Activated CD4-positive, alpha-beta T cell treated with anti-CD3 and anti-CD28 coated beads, Interleukin-2, Interleukin-6, amounts not matched to agents 100 ng/mL and 50 ng/mL, durations not matched to agents 16 hours and 8 hours (primary cell): ENCODE measurements at regions not wholly inside any gene's neighbourhood (a gene's known extent, or its start where the extent isn't known, plus 50 kb on each side); places are given as distances from the start of the nearest gene placed in this dataset.
"Not testable (repeated sequence)": the region's sequence is repeated elsewhere in the genome, so short reads cannot be mapped to it uniquely, and the experiment has no call there.

ENCODE experiments used
- DNase-seq: peaks from one replicate; pipeline ENCODE4 v3.0.0-alpha.2; 2020

DNA sequence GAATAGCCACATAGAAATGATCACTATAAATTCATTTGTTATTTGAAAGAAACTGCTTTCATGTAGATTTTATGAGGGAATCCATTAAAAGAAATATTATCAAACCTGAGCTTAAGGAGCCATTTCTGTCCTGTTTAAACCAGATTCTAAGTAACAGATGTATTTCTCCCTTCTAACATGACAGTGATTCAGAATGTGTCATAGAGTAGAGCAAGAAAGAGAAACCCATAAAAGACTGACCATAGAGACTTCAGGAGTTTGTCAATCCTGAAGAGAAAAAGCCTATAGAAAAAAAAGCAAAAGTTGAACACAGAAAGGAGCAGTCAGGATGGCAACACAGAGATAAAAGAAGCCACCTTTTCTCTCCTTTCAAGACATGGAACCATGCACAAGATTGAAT lies 390.6 kb downstream of the PRIM2 start:
- not testable (repeated sequence) for DNase-seq

DNA sequence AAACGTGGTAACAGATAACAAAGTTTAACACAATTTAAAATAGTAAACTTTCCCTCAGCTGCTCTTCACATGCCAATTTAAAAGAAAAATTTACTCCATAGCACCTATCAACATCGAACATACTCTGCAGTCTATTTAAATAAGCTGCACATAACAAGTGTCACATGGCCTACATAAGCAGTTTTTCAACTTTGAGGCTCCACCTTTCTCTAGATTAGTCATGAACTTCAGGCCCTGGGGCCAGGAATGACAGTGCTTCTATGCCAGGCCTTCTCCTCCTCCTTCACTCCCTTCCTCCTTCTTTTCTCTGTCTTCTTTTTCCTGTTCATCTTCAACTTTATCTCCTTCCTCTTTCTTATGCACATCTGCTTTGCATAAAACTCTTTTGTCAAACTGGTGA lies 405.1 kb downstream of the PRIM2 start:
- peak; percentile 6 for DNase-seq

DNA sequence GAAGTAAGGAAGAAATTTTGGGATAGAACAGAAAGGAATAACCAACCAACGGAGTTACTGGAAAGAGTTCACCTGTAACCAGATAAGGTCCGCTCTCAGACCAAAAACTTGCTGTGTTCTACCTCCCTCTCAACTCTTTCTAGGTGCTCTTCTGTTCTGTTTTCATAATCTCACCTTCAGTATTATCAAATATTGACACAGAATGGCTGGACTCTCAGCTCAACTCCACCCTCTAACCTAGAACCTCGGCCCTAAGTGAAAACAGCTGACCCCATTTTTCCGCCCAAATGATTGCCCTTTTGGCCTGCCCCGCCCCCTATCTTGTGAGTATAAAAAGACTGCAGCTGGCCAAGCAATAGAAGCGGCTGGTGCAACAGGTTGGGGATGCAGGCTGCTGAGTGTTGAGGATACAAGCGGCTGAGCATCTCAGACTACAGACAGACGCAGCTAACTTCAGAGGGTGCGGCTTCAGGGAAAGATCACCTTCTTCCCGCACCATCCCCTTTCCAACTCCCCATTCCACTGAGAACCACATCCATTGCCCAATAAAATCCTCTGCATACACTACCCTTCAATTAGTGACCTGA lies 406.5 kb downstream of the PRIM2 start:
- DNase-seq: not testable (repeated sequence)

DNA sequence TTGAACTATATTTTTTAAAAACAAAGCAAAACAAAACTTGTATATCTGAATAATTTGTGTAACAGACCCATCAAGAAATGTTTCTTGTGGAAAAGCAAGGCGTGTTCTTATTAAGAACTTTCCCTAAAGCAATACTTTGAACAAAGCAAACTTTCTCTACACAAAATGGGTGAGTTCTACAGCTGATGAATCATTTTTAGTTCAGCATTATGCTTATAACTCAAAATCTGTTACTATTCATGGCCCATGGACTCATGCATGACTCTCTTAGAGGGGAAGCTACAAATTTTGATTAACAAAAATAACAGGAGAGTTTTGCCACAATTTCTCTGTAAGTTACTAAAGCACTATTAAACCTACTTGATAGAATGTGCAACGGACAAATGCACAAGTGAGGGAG lies 412.0 kb downstream of the PRIM2 start:
- DNase-seq: not testable (repeated sequence)

DNA sequence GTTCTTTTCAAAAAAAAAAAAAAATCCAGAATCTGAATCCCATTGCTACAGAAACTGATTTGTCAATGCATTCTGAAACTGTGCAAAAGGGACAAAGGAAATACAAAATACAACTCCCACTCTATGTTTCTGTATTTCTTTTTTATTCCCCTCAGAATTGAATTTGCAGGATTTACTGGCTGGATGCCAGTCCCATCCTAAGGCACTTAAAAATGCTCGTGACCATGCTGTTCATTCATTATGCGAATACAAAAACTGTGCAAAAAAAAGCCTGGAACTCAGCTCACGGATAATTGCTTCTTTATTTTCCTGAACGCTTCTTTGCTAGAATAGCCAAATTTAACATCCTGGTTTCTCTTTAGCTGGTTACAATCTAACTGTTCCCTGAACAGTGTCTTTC lies 413.3 kb downstream of the PRIM2 start:
- DNase-seq: not testable (repeated sequence)

DNA sequence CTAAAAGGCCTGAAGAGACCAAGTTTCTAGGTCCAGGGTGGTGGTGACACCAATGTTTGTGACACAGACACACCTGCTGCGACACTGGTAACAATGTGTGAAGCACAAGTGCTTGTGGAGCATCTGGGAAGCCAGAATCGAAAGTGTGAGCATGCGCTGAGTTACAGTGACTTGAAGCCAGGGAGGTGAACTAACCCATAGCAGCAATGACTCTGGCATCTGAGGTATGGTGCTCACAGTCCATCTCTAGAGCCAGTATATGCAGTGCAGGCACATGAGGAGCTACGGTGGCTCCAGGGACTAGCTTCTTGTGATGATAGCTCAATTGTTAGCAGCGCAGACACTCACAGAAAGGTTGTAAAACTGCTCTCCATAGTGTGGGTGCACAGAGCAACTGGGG lies 430.3 kb downstream of the PRIM2 start:
- DNase-seq: not testable (repeated sequence)

DNA sequence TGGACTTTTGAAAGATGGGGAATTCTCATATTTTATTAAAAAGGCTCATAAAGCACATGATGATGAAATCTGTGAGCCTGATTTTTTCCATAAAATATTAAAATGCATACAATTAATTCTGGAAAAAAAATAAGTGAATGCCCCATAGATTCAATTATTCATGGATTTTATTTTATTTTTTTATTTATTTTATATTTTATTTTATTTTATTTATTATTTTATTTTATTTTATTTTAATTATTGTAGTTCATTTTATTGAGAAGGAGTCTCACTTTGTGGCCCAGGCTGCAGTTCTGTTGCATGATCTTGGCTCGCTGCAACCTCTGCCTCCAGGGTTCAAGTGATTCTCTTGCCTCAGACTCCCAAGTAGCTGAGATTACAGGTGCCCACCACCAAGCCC lies 442.4 kb downstream of the PRIM2 start:
- DNase-seq: not testable (repeated sequence)

DNA sequence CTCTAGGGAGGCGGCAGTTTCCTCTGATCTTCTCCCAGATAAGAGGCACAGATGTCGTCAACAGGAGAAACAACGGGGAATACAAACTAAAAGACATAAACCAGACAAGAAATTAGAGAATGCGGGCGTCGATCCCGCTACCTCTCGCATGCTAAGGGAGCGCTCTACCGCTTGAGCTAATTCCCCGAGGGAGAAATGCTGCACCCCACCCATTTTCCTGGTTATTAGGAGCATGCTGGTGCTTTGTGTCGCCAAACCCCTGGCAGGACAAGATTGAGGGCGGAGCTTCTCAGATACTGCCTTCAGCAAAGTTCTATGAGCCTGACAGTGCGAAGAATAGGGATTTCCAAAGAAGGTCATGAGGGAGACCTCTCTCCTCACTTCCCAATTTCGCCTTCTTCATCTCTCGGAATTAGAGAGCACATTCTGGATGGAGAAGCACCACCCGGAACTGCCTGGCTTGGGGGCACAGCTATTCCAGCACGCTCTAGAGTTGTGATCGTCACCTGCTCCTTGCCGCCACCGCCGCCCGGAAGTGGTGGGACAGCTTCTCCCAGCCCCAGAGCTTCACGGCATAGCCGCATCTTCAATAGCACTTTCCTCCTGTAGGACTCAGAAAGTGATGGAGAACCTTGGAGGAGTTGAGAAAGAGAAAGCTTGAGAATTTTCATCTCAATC lies 475.4 kb downstream of the PRIM2 start:
- DNase-seq: not testable (repeated sequence)

DNA sequence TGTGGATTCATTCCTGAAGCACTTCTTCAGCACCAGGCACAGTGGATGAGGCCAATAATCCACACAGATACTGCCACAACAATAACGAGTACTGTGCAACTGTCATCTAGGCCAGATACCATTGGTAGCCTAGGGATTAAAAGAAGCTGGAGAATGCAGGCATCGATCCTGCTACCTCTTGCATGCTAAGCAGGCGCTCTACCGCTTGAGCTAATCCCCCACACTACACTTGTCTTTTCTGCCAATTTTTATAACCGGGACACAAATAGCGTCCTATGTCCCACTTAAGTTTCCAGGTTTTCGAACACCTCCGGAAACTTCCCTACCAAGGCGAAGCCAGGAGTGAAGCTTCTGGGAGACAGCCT lies 475.9 kb downstream of the PRIM2 start:
- not testable (repeated sequence) for DNase-seq

DNA sequence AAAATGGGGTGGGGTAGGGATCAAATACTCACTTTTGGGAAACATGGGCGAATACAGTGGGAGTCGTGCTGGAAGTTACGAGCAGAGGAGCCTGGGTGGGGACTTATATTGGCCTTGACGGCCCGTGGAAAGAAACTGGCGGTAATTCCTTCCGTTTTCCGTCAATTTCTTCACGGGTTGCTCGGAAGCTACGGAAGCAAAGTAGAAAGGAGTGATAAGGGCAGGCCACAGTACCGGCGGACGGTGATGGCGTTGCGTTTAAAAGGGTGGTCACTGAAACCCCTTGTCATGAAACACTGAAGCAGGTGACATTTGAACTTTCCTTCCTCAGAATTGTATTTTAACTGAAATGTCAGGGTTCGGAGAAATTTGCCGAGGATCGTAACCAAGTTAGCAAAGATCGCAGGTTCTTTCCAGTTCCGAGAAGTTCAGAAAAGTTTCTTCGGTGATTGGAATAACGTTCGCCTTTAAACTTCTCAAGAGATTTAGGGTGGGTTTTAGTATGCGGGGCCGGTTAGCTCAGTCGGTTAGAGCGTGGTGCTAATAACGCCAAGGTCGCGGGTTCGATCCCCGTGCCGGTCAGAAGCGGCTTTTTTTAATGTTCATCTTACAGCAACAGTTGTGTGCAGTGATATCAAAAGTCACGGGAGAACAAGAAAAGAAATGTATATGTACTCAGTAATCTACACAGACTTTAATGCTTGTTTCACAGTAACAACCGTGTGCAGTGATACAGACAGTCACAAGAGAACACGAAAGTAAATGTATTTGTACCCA lies 482.5 kb downstream of the PRIM2 start:
- peak; percentile 37 for DNase-seq

DNA sequence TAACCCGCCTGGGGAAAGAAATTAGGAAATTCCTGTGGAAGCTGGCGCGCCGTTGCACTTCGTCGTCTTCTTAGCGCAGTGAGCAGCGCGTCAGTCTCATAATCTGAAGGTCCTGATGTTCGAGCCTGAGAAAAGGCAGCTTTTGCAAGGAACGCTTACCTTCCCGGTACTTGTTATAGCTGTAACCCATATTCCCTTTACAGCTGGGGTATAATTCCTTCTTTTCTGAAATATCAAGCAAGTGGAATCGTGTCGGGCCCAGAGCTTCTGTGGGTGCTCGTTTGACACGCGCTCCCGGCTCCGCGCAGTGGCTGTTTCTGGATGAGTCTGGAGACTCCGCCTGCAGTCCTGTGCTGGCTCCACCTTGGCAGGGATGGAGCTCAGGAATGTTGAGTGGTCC lies 491.2 kb downstream of the PRIM2 start:
- DNase-seq: not testable (repeated sequence)

DNA sequence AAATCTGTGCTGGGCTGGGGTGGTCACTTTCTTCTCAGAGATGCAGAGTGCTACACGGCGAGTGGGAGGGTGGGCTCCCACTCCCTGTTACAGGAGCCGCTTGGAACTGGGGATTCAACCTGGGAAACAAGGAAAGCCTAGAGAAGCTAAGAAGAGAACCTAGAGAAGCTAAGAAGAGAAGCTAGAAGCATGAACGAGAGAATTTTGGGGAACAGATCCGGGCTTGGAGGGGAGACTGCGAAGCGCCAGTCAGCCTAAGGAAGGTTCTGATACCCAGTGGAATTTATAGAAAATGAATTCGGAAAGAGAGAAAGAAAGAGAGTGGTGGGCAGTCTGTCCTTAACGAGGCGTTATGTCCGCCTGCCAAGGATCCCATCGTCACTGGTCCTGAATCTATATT lies 492.0 kb downstream of the PRIM2 start:
- DNase-seq: not testable (repeated sequence)

DNA sequence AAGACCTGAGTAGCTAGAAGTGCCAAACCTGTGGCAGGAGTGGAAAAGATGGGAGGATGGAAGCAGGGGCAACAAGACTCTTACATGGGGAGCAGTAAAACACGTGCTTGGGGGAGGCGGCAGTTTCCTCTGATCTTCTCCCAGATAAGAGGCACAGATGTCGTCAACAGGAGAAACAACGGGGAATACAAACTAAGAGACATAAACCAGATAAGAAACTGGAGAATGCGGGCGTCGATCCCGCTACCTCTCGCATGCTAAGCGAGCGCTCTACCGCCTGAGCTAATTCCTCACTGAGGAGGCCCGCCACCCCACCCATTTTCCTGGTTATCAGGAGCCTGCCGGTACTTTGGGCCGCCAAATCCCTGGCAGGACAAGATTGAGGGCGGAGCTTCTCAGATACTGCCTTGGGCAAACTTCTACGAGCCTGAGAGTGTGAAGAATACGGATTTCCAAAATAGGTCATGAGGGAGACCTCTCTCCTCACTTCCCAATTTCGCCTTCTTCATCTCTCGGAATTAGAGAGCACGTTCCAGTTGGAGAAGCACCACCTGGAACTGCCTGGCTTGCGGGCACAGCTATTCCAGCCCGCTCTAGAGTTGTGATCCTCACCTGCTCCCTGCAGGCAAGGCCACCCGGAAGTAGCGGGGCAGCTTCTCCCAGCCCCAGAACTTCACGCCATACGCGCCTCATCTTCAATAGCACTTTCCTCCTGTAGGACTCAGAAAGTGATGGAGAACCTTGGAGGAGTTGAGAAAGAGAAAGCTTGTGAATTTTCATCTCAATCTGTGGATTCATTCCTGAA lies 496.0 kb downstream of the PRIM2 start:
- peak; percentile 14 for DNase-seq

DNA sequence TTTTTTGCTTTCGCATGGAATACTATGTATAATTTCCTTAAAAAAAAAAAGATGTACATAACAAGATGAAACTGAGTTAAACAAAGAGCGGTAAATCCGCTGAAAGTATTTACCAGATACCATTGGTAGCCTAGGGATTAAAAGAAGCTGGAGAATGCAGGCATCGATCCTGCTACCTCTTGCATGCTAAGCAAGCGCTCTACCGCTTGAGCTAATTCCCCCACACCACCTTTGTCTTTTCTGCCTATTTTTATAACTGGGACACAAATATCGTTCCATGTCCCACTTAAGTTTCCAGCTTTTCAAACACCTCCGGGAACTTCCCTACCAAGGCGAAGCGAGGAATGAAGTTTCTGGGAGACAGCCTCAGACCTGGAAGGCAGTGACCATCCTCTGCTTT lies 498.4 kb downstream of the PRIM2 start:
- DNase-seq: not testable (repeated sequence)

DNA sequence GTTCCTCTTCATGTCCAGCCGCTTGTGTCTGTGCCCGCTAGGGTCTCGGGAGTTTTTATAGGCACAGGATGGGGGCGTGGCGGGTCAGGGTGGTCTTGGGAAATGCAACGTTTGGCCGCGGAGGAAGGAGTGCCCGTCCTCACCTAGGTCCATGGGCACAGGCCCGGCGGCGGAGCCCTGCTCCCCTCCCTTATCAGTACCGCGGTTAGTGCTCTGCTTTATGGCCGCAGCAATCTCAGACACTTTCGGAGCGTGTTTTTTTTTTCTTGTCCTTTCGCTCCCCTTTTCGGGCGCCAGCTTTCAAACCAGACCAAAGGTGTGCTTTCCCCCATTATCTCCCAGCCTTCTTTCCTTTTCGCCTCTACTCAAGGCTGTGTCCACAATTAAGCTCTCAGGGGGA lies 503.9 kb downstream of the PRIM2 start:
- DNase-seq: not testable (repeated sequence)

DNA sequence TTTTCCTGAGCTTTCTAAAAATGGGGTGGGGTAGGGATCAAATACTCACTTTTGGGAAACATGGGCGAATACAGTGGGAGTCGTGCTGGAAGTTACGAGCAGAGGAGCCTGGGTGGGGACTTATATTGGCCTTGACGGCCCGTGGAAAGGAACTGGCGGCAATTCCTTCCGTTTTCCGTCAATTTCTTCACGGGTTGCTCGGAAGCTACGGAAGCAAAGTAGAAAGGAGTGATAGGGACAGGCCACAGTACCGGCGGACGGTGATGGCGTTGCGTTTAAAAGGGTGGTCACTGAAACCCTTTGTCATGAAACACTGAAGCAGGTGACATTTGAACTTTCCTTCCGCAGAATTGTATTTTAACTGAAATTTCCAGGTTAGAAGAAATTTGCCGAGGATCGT lies 505.0 kb downstream of the PRIM2 start:
- not testable (repeated sequence) for DNase-seq

DNA sequence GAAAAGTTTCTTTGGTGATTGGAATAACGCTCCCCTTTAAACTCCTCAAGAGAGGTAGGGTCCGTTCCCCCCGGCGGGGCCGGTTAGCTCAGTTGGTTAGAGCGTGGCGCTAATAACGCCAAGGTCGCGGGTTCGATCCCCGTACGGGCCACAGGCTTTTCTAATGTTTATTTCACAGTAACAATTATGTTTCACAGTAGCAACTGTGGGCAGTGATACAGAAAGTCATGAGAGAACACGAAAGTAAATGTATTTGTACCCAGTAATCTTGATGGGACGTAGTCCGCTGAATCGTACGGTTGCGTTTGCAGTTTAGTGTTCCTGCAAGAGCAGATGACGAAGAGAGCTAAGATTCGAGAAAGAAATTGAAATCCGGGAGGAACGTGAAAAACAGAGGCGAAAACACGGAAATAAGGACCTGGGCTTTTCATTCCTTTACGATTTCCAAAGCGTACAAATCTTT lies 505.5 kb downstream of the PRIM2 start:
- peak; percentile 3 for DNase-seq

DNA sequence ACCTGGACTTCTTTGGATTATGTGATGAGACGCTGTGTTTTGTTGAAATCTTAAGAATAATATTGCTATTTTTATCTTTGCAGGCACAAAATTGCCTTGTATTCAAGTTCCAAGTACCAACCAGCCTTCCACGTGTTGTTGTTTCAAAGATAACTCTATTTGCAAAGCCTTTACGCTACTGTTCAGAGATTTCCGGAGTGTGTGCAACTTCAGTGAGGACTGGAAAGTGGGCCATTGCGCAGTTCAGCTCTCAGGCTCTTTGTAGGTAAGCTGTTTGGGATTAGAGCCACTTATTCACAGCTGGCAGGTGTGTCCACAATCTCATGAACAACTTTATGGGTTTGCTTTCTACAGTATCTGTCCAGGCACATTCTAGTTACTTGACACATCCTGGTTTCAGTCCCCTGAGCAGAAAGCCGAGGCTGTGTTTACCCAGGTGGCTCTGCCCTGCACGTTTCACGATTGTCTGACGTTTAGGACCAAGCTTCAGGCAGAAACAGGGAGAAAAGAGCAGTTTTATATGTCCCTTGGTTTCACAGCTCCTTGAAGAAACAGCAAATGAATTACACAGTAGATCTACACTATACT lies 520.3 kb downstream of the PRIM2 start:
- DNase-seq: not testable (repeated sequence)

DNA sequence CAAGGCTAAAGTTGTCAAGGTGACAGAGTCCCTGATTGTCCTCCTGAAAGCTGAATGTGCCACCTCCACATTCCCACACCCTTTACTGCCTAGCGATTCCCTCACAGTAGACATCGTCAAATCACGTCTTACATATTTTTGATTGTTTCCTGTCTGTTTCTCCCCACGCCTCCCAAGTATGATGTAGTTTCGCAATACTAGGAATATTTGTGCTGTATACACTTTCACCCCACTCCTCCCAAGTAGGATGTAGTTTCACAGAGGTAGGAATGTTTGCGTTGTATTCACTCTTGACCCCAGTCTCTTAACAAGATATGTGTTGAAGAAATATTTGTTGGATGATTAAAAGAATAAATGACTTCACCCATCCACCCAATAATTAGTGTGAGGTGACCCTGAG lies 524.1 kb downstream of the PRIM2 start:
- DNase-seq: not testable (repeated sequence)

DNA sequence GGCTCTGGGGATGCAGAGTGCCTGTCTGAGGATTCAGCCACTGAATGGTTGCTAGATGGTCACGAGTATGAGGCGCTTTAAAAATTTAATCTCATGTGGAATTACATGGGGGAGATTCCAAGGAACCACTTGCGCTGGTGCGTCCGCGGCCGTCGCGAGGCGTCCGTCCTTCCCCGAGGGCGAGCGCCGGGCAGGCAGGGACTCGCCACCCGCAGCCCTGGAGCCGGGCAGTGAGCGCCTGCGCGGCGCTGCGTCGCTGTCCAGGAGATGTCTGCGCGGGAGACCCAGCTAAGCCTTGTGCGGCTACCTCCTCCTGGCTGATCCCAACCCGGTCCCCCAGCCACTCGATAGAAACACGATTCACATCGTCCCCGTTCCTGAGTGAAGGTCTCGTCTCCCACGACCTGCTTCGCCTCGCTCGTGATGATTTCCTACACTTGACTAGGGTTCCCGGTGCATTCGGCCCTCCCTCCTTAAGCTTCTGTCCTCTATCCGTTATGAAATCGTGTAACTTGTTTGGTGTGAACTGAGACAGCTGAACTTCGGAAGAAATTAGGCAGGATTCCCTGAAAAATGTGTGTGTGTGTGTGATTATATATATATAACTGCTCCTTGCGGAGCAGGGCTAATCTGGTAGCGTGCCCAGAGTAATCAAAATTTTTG lies 536.4 kb downstream of the PRIM2 start:
- not testable (repeated sequence) for DNase-seq

DNA sequence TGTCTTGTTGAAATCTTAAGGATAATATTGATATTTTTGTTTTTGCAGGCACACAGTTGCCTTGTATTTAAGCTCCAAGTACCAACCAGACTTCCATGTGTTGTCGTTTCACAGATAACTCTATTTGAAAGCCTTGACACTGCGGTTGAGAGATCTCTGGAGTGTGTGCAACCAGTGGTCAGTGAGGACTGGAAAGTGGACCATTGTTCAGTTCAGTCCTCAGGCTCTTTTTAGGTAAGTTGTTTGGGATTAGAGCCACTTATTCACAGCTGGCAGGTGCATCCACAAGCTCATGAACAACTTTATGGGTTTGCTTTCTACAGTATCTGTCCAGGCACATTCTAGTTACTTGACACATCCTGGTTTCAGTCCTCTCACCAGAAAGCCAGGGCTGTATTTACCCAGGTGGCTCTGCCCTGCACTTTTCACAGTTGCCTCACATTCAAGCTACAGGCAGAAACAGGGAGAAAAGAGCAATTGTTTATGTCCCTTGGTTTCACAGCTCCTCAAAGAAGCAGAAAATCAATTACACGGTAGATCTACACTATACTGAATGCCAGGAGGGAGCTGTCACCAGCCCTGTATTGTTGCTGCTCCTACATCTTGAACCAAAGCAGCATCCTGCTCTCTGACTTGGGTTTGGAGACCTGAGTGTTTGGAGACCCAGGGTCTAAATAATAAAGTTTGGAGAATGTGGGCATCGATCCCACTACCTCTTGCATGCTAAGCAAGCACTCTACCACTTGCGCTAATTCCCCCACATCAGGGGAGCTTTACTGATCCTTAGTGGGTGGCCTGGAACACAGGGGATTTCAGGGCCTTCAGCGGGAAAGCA lies 543.3 kb downstream of the PRIM2 start:
- DNase-seq: not testable (repeated sequence)
